K562 (cell line): ENCODE measurements at regions not wholly inside any gene's neighbourhood (a gene's known extent, or its start where the extent isn't known, plus 50 kb on each side); places are given as distances from the start of the nearest gene placed in this dataset.

Experiments
- ATAC-seq: fragments of 200-7000 bp; cut with Tn5 transposase; 3 replicates; pipeline ENCODE4 v1.9.1; 2020; ENCODE audit warnings: moderate library complexity
- BruUV-seq: library from RNA; stranded (reverse); fragments of 400-500 nt; replicated peaks from 2 replicates; lab custom pipeline; 2021; lab: Mats Ljungman, UMichigan
- CTCF ChIA-PET: fragments of 300-600 bp; formaldehyde crosslinking; extraction: SDS; loops from one replicate; lab custom pipeline; 2021; ENCODE audit warnings: low intra/inter-chr PET ratio; lab: Yijun Ruan, JAX
- POLR2A ChIA-PET: fragments of 300-600, 350-650 bp; sonication (Branson Sonifier 250); formaldehyde crosslinking; extraction: SDS; loops from one replicate; lab custom pipeline; 2021; ENCODE audit warnings: antibody characterized with exemption, inconsistent platforms; lab: Yijun Ruan, JAX
- DNase-seq, 4 experiments: peaks; one replicate each; pipeline versions ENCODE4 v3.0.0 to v3.0.0-alpha.2; 2011 to 2018; ENCODE audit warnings: low spot score in 3 of 4, mixed read lengths in 3 of 4; ENCODE audit errors: extremely low read depth in 1 of 4
- FAIRE-seq: peaks from 2 replicates; lab custom pipeline; 2011; peaks lifted over from hg19 to GRCh38; lab: Jason Lieb, UNC
- H2AFZ ChIP-seq: 2 replicates; pipeline ENCODE4 v1.6.0; 2011; ENCODE audit warnings: low read depth, low read length, control low read depth, inconsistent platforms
- H3K27ac ChIP-seq: fragments of 200-600 bp; 3 replicates; pipeline ENCODE4 v1.8.0; 2011; ENCODE audit warnings: low read depth, mild to moderate bottlenecking, control low read depth, inconsistent platforms, low read length, moderate library complexity, mixed read lengths; ENCODE audit errors: extremely low read depth
- H3K27me3 ChIP-seq, 2 experiments: fragments of 300-600 bp in 1 of 2; 2 replicates in 1 of 2; 3 replicates in 1 of 2; pipeline versions ENCODE4 v1.6.0 to v1.8.0; 2011; ENCODE audit warnings: inconsistent platforms in 2 of 2, low read length in 2 of 2, mild to moderate bottlenecking in 1 of 2, mixed read lengths in 1 of 2, moderate library complexity in 1 of 2; ENCODE audit not compliant: control insufficient read depth in 2 of 2, insufficient read depth in 2 of 2
- H3K36me3 ChIP-seq: fragments of 300-600 bp; 3 replicates; pipeline ENCODE4 v1.8.0; 2011; ENCODE audit warnings: mild to moderate bottlenecking, low read length, inconsistent platforms; ENCODE audit not compliant: control insufficient read depth, insufficient read depth
- H3K4me1 ChIP-seq, 2 experiments: fragments of 200-600 bp in 1 of 2; replicated peaks in 1 of 2; 2 replicates in 1 of 2; 3 replicates in 1 of 2; pipeline versions ENCODE4 v1.5.1 to v1.8.0; 2011; ENCODE audit warnings: inconsistent platforms in 2 of 2, low read length in 2 of 2, mild to moderate bottlenecking in 1 of 2, mixed read lengths in 1 of 2, moderate library complexity in 1 of 2; ENCODE audit not compliant: control insufficient read depth in 2 of 2, insufficient read depth in 2 of 2
- H3K4me2 ChIP-seq: 2 replicates; pipeline ENCODE4 v1.6.1; 2011; ENCODE audit warnings: low read length, control low read depth, inconsistent platforms, mixed read lengths; ENCODE audit not compliant: insufficient read depth
- H3K4me3 ChIP-seq: fragments of 200-600 bp; sonication (generic), shearing (Covaris generic); 2 replicates; pipeline ENCODE4 v1.5.1; 2016; ENCODE audit warnings: control low read depth, inconsistent platforms
- H3K79me2 ChIP-seq: fragments of 200-600 bp; 3 replicates; pipeline ENCODE4 v1.8.0; 2011; ENCODE audit warnings: low read length, inconsistent platforms; ENCODE audit not compliant: control insufficient read depth, insufficient read depth
- H3K9ac ChIP-seq, 2 experiments: 2 replicates each; pipeline versions ENCODE4 v1.6.0 to v1.6.1; 2011; ENCODE audit warnings: low read depth in 2 of 2, low read length in 2 of 2, control low read depth in 1 of 2, inconsistent platforms in 1 of 2, mild to moderate bottlenecking in 1 of 2, mixed read lengths in 1 of 2; ENCODE audit not compliant: insufficient read depth in 1 of 2
- H3K9me1 ChIP-seq: one replicate; pipeline ENCODE4 v1.6.0; 2011; ENCODE audit warnings: inconsistent platforms, mild to moderate bottlenecking, low read length, moderate library complexity; ENCODE audit not compliant: control insufficient read depth, insufficient read depth
- H3K9me3 ChIP-seq: replicated peaks from 2 replicates; pipeline ENCODE4 v1.5.1; 2011; ENCODE audit warnings: low read depth, low read length, inconsistent platforms; ENCODE audit not compliant: control insufficient read depth, insufficient read depth
- H4K20me1 ChIP-seq: replicated peaks from 2 replicates; pipeline ENCODE4 v1.6.1; 2011; ENCODE audit warnings: low read length, inconsistent platforms, mixed read lengths; ENCODE audit not compliant: control insufficient read depth, insufficient read depth
- CCNT2 ChIP-seq: IDR thresholded peaks from 2 replicates; pipeline ENCODE4 v1.6.1; 2011; ENCODE audit warnings: borderline replicate concordance, low read depth, mild to moderate bottlenecking, moderate library complexity, mixed read lengths, low read length; ENCODE audit not compliant: insufficient read length; ENCODE audit errors: extremely low read depth
- EP400 ChIP-seq: fragments of 450-650 bp; IDR thresholded peaks from 2 replicates; pipeline ENCODE4 v1.6.1; 2017; ENCODE audit warnings: antibody characterized with exemption, mild to moderate bottlenecking, moderate library complexity
- HEY1 ChIP-seq: fragments of 250-450 bp; sonication (Bioruptor Pico); IDR thresholded peaks from 2 replicates; pipeline ENCODE4 v1.5.0; 2020; ENCODE audit warnings: mild to moderate bottlenecking, moderate library complexity, borderline replicate concordance
- NONO ChIP-seq, 2 experiments: fragments of 200-400 bp in 1 of 2; fragments of 450-650 bp in 1 of 2; formaldehyde crosslinking in 1 of 2; IDR thresholded peaks; 2 replicates each; pipeline ENCODE4 v1.6.1; 2017; ENCODE audit warnings: low read depth in 2 of 2, mild to moderate bottlenecking in 2 of 2, moderate library complexity in 2 of 2, low read length in 1 of 2
- POLR2AphosphoS2 ChIP-seq: IDR thresholded peaks from 2 replicates; pipeline ENCODE4 v1.6.1; 2012; ENCODE audit warnings: low read length, improper control_type of control experiment
- POLR2B ChIP-seq: fragments of 450-650 bp; IDR thresholded peaks from 2 replicates; pipeline ENCODE4 v1.6.1; 2018; ENCODE audit warnings: low read depth; ENCODE audit not compliant: partially characterized antibody
- SMARCB1 ChIP-seq: IDR thresholded peaks from 2 replicates; pipeline ENCODE4 v1.6.1; 2011; ENCODE audit warnings: improper control_type of control experiment, low read depth; ENCODE audit not compliant: insufficient read length
- TFE3 ChIP-seq: fragments of 450-650 bp; formaldehyde crosslinking; IDR thresholded peaks from 2 replicates; pipeline ENCODE4 v1.4.0; 2020; ENCODE audit warnings: mild to moderate bottlenecking, mixed read lengths
- U2AF2 ChIP-seq: fragments of 200-400 bp; formaldehyde crosslinking; optimal IDR thresholded peaks from 2 replicates; pipeline ENCODE3; 2017; ENCODE audit warnings: low read depth, mild to moderate bottlenecking, low read length
- ZNF3 ChIP-seq: fragments of 250-450 bp; sonication (Bioruptor Pico); IDR thresholded peaks from 2 replicates; pipeline ENCODE4 v1.5.0; 2021; ENCODE audit warnings: mild to moderate bottlenecking, moderate library complexity
- ZNF668 ChIP-seq: fragments of 250-450 bp; sonication (Bioruptor Pico); IDR thresholded peaks from 2 replicates; pipeline ENCODE4 v1.8.0; 2022; ENCODE audit warnings: mild to moderate bottlenecking, inconsistent platforms
- WGBS: fragments of 100-300 bp; shearing (Covaris generic); methylation state at CpG from one replicate; pipeline ENCODE4 v1.1.6; 2016; ENCODE audit warnings: low coverage, mixed read lengths; ENCODE audit not compliant: insufficient coverage; ENCODE audit errors: missing lambda C conversion rate; 5-methylcytosine and 5-hydroxymethylcytosine counted together
- in situ Hi-C: fragments of 300-500 bp; cut with MboI; formaldehyde crosslinking; loops from 4 replicates; pipeline ENCODE4 v1.15.0; 2018; ENCODE audit warnings: inconsistent platforms, mixed read lengths
- intact Hi-C: fragments of 100-400 bp; cut with micrococcal nuclease; formaldehyde crosslinking; loops from 2 replicates; pipeline ENCODE4 v1.14.2; 2022
- TF ChIP-seq, protein P1 (sequence below): sonication (generic); formaldehyde crosslinking; IDR thresholded peaks from 2 replicates; pipeline ENCODE4 v1.9.0; 2022; ENCODE audit warnings: mild to moderate bottlenecking, missing genetic modification reagents

- TF ChIP-seq SMARCB1 = no peak
Measured at GRCh38 chr2:117700471-117700870, 114.0 kb upstream of the DDX18 start (continued).

DNA sequence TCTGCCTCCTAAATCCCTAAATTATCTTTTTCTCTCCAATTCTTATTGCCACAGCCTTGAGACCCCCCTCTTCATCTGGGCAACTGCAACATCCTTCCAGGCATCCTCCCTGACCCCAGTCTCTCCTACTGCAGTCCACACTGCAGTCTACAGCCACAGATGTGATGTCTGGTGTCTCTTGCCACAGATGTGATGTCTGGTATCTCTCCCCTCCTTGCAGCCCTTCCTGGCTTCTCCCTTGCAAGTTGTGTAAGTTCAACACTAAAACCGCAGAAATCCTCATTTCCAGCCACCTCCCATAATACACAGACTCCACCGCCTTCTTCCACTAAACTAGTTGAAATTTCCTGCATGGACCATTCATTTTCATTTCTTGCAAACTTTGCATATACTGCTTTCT lies 113.1 kb upstream of the DDX18 start:
- intact Hi-C loops = no loop called here
- no peak overlapping the region for H2AFZ ChIP-seq
- ATAC-seq = no peak
- 0% methylated on average over 2 of the region's 2 CpGs for WGBS
- no peak overlapping the region for H3K9ac ChIP-seq
- no peaks in the 10 kb centered on the region for H3K27me3 ChIP-seq
- ChIA-PET CTCF (no interaction called here), POLR2A (no interaction called here)
- no peaks in the 10 kb centered on the region for H3K36me3 ChIP-seq
- H4K20me1 ChIP-seq = no peaks in the 10 kb centered on the region
- no peak overlapping the region for H3K4me3 ChIP-seq
- H3K27ac ChIP-seq = no peak overlapping the region
- H3K9me1 ChIP-seq = no peaks in the 10 kb centered on the region
- no peaks in the 10 kb centered on the region for H3K9me3 ChIP-seq
- no TSS peak for BruUV-seq
- no peaks in the 10 kb centered on the region for H3K79me2 ChIP-seq
- in situ Hi-C loops = no loop called here
- no peak overlapping the region for H3K4me2 ChIP-seq
- H3K4me1 ChIP-seq = no peaks in the 10 kb centered on the region
- TF ChIP-seq POLR2B (no peak), U2AF2 (no peak), CCNT2 (no peak), POLR2AphosphoS2 (no peak), TFE3 (CRISPR knock-in tag) (no peak), ZNF3 (CRISPR knock-in tag) (no peak), HEY1 (no peak), NONO (IDR thresholded peaks at IDR 0.05; ENCODE audit: low read depth in 2 of 2, low read length in 1 of 2) (no peak), EP400 (no peak), ZNF668 (no peak)
- TF ChIP-seq, protein P1, sequence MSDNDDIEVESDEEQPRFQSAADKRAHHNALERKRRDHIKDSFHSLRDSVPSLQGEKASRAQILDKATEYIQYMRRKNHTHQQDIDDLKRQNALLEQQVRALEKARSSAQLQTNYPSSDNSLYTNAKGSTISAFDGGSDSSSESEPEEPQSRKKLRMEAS (CRISPR knock-in tag) = no peak
- no peak for FAIRE-seq
- no peak for DNase-seq
